ENCODE measurements at regions not wholly inside any gene's neighbourhood (a gene's known extent, or its start where the extent isn't known, plus 50 kb on each side); places are given as distances from the start of the nearest gene placed in this dataset.

DNA sequence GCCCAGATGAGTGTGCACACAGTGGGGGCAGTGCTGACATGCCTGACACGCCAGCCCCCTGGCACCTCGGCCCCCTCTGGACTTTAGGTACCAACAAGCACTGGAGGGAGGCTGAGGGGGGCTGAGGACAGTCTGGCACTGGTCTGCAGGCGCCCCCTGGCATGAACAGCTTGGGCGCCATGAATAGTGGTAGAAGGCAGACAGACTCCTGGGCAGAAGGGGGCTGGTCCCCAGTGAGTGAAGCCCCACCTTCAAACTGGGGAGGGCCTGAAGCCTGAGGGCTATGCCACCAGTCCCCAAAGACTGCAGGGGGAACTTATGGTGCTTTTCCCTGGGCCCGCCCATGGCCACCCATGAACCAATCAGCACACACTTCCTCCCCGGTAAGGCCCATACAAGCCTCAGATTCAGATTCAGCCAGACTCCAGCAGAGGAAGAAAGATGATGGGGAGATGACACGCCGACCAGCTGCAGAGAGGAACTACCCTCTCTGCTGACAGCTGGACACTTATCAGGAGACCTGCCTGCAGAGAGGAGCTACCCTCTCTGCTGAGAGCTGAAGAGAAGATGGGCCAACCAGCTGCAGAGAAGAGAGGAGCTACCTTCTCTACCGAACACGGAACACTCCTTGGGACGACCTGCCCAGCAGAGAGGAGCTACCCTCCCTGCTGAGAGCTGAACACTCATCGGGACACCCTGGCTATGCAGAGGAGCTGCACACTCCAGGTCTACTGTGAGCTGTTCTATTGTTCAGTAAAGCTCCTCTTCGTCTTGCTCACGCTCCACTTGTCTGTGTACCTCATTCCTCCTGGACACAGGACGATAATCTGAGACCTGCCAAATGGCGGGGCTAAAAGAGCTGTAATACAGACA, 324.5 kb downstream of the PCNX1 start:
- Histone ChIP-seq H3K4me3 (ENCODE audit: low read length) (no peak overlapping the region), H3K4me1 (ENCODE audit: control insufficient read depth, insufficient read depth, low read length) (no peaks in the 10 kb centered on the region), H3K27me3 (ENCODE audit: control insufficient read depth, insufficient read depth, low read length) (no peaks in the 10 kb centered on the region), H3K9me3 (ENCODE audit: control insufficient read depth, insufficient read depth, low read length) (no peaks in the 10 kb centered on the region), H3K36me3 (ENCODE audit: control insufficient read depth, insufficient read depth, low read length) (no peaks in the 10 kb centered on the region), H3K27ac (ENCODE audit: low read length) (no peak overlapping the region)
- Mint-ChIP-seq H3K4me3 (no peak overlapping the region), H3K27me3 (ENCODE audit: low read depth in 2 of 2) (no peaks in the 10 kb centered on the region), H3K9me3 (no peaks in the 10 kb centered on the region), H3K4me1 (peaks cover 0 to 6% of the 10 kb centered on the region in 2 donors), H3K36me3 (no peaks in the 10 kb centered on the region), H3K27ac (no peak overlapping the region)
- TF ChIP-seq, protein P1, sequence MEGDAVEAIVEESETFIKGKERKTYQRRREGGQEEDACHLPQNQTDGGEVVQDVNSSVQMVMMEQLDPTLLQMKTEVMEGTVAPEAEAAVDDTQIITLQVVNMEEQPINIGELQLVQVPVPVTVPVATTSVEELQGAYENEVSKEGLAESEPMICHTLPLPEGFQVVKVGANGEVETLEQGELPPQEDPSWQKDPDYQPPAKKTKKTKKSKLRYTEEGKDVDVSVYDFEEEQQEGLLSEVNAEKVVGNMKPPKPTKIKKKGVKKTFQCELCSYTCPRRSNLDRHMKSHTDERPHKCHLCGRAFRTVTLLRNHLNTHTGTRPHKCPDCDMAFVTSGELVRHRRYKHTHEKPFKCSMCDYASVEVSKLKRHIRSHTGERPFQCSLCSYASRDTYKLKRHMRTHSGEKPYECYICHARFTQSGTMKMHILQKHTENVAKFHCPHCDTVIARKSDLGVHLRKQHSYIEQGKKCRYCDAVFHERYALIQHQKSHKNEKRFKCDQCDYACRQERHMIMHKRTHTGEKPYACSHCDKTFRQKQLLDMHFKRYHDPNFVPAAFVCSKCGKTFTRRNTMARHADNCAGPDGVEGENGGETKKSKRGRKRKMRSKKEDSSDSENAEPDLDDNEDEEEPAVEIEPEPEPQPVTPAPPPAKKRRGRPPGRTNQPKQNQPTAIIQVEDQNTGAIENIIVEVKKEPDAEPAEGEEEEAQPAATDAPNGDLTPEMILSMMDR (IDR thresholded peaks at IDR 0.05), result no peak
- ATAC-seq (peak in 1 of 3 donors; percentile 14), DNase-seq (no peak)
- 83% methylated on average over 15 of the region's 16 CpGs for WGBS (ENCODE audit: insufficient coverage)
- intact Hi-C loops (cut with micrococcal nuclease), result no loop called here

DNA sequence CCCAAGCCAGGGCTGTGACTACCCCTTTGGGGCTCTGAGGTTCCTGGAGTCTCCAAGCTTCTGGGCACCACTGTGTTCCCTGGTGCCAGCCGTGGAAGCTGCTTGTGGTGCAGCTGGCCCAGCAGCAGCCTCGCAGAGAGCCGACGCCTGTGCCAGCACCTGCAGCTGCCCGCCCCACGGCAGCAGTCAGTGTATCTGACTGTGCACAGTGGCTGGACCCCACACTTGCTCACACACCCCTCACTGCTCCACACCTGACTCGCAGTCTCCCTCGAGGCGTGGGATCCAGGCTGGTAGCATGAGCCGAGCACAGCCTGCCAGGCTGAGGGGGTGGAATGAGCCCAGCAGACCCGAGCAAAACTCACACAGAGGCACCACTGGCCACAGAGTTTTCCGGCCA, 325.2 kb downstream of the PCNX1 start:
- no peaks in the 10 kb centered on the region for H3K36me3 Mint-ChIP-seq
- Histone ChIP-seq H3K36me3 (ENCODE audit: control insufficient read depth, insufficient read depth, low read length) (no peaks in the 10 kb centered on the region), H3K4me1 (ENCODE audit: control insufficient read depth, insufficient read depth, low read length) (no peaks in the 10 kb centered on the region), H3K4me3 (ENCODE audit: low read length) (no peak overlapping the region), H3K9me3 (ENCODE audit: control insufficient read depth, insufficient read depth, low read length) (no peaks in the 10 kb centered on the region), H3K27me3 (ENCODE audit: control insufficient read depth, insufficient read depth, low read length) (no peaks in the 10 kb centered on the region), H3K27ac (ENCODE audit: low read length) (no peak overlapping the region)
- peaks cover 0 to 6% of the 10 kb centered on the region in 2 donors for H3K4me1 Mint-ChIP-seq
- H3K9me3 Mint-ChIP-seq, result no peaks in the 10 kb centered on the region
- DNase-seq (no peak), ATAC-seq (no peak)
- intact Hi-C loops (cut with micrococcal nuclease), result no loop called here
- TF ChIP-seq, protein P1 (IDR thresholded peaks at IDR 0.05), result no peak
- no peak overlapping the region for H3K27ac Mint-ChIP-seq
- H3K27me3 Mint-ChIP-seq (ENCODE audit: low read depth in 2 of 2), result no peaks in the 10 kb centered on the region
- 93% methylated on average over 12 of the region's 12 CpGs for WGBS (ENCODE audit: insufficient coverage)
- no peak overlapping the region for H3K4me3 Mint-ChIP-seq

DNA sequence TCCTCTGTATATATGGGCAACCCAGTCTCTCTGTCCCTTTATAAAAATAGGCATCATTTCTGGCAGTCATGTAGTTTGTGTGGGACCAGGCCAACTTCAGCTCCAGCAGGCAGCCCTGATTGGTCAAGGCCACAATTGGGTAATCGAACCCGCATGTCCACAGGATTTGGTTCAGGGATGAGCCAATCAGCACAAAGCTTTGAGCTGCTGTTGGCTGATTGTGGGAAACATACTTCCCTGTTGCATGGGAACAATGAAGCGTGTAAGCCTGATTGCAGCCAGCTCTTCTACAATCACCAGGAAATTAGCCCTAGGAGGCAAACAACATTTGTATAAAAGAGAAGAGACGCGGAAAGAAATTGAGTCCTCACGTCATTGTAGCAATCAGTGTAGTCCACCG, 328.6 kb downstream of the PCNX1 start:
- H3K36me3 ChIP-seq (ENCODE audit: control insufficient read depth, insufficient read depth, low read length), result no peaks in the 10 kb centered on the region
- H3K9me3 ChIP-seq (ENCODE audit: control insufficient read depth, insufficient read depth, low read length), result no peaks in the 10 kb centered on the region
- Mint-ChIP-seq H3K27ac (no peak overlapping the region), H3K9me3 (no peaks in the 10 kb centered on the region), H3K36me3 (no peaks in the 10 kb centered on the region), H3K4me1 (peaks cover 0 to 11% of the 10 kb centered on the region in 2 donors), H3K27me3 (ENCODE audit: low read depth in 2 of 2) (no peaks in the 10 kb centered on the region), H3K4me3 (no peak overlapping the region)
- no peak for DNase-seq
- peaks cover 5% of the 10 kb centered on the region for H3K4me1 ChIP-seq (ENCODE audit: control insufficient read depth, insufficient read depth, low read length)
- no peak for ATAC-seq
- 89% methylated on average over 5 of the region's 7 CpGs for WGBS (ENCODE audit: insufficient coverage)
- no peak overlapping the region for H3K4me3 ChIP-seq (ENCODE audit: low read length)
- no peak overlapping the region for H3K27ac ChIP-seq (ENCODE audit: low read length)
- H3K27me3 ChIP-seq (ENCODE audit: control insufficient read depth, insufficient read depth, low read length), result no peaks in the 10 kb centered on the region
- TF ChIP-seq, protein P1 (IDR thresholded peaks at IDR 0.05), result no peak
- intact Hi-C loops (cut with micrococcal nuclease), result no loop called here

DNA sequence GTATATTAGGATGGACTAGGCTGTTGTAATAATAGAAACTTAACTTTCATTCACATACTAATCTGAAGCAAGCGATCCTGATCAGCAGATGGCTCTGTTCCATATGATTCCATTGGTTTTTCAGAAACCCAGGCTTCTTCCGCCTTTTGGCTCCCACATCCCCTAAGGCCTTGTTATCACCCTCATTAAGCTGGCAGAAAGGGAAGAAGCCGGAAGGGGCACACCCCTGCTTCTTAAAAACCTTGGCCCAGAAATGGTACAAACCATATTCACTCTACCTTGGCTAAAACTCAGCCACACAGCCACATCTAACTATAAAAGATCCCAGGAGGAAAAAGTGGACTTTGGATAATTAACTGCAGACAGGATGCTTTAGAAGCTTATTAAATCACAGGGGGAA, 329.2 kb downstream of the PCNX1 start:
- H3K27me3 ChIP-seq (ENCODE audit: control insufficient read depth, insufficient read depth, low read length), result no peaks in the 10 kb centered on the region
- peaks cover 5% of the 10 kb centered on the region for H3K4me1 ChIP-seq (ENCODE audit: control insufficient read depth, insufficient read depth, low read length)
- Mint-ChIP-seq H3K27ac (no peak overlapping the region), H3K27me3 (ENCODE audit: low read depth in 2 of 2) (no peaks in the 10 kb centered on the region), H3K4me1 (peaks cover 0 to 11% of the 10 kb centered on the region in 2 donors), H3K9me3 (no peaks in the 10 kb centered on the region), H3K4me3 (no peak overlapping the region), H3K36me3 (no peaks in the 10 kb centered on the region)
- intact Hi-C loops (cut with micrococcal nuclease), result no loop called here
- no peak overlapping the region for H3K27ac ChIP-seq (ENCODE audit: low read length)
- H3K9me3 ChIP-seq (ENCODE audit: control insufficient read depth, insufficient read depth, low read length), result no peaks in the 10 kb centered on the region
- H3K36me3 ChIP-seq (ENCODE audit: control insufficient read depth, insufficient read depth, low read length), result no peaks in the 10 kb centered on the region
- no peak for ATAC-seq
- DNase-seq, result no peak
- 100% methylated on average over 3 of the region's 3 CpGs for WGBS (ENCODE audit: insufficient coverage)
- TF ChIP-seq, protein P1 (IDR thresholded peaks at IDR 0.05), result no peak
- no peak overlapping the region for H3K4me3 ChIP-seq (ENCODE audit: low read length)
